ENCODE measurements at regions not wholly inside any gene's neighbourhood (a gene's known extent, or its start where the extent isn't known, plus 50 kb on each side); places are given as distances from the start of the nearest gene placed in this dataset.
A peak's percentile ranks its signal among the peaks of the same experiment; 100 is the strongest.

GRCh38 chr15:94099574-94099960 lies 131.8 kb upstream of the MCTP2 start:
- no peak for DNase-seq

GRCh38 chr15:94098921-94099573 lies 132.3 kb upstream of the MCTP2 start:
- no peak for DNase-seq

- DNase-seq = no peak
Measured at GRCh38 chr15:94097552-94097951, 133.8 kb upstream of the MCTP2 start.

GRCh38 chr15:94094310-94094709 lies 137.1 kb upstream of the MCTP2 start:
- no peak for DNase-seq

GRCh38 chr15:94086341-94086740 lies 145.0 kb upstream of the MCTP2 start:
- DNase-seq = no peak

GRCh38 chr15:94083467-94084052 lies 147.8 kb upstream of the MCTP2 start:
- DNase-seq = no peak

GRCh38 chr15:94081829-94082228 lies 149.5 kb upstream of the MCTP2 start:
- no peak for DNase-seq

- no peak for DNase-seq
Measured at GRCh38 chr15:94080989-94081605, 150.3 kb upstream of the MCTP2 start.

GRCh38 chr15:94080416-94080815 lies 150.9 kb upstream of the MCTP2 start:
- DNase-seq = no peak

GRCh38 chr15:94079968-94080367 lies 151.4 kb upstream of the MCTP2 start:
- DNase-seq = no peak

- DNase-seq = no peak
Measured at GRCh38 chr15:94079459-94079858, 151.9 kb upstream of the MCTP2 start.

- DNase-seq = no peak
Measured at GRCh38 chr15:94077938-94078337, 153.4 kb upstream of the MCTP2 start.

- peak; percentile 82 for DNase-seq
Measured at GRCh38 chr15:94075349-94075748, 156.0 kb upstream of the MCTP2 start.

GRCh38 chr15:94070356-94071295 lies 160.7 kb upstream of the MCTP2 start:
- peak; percentile 31 for DNase-seq

GRCh38 chr15:94069844-94070243 lies 161.5 kb upstream of the MCTP2 start:
- no peak for DNase-seq

GRCh38 chr15:94066811-94067210 lies 164.6 kb upstream of the MCTP2 start:
- DNase-seq = no peak

- DNase-seq = no peak
Measured at GRCh38 chr15:94066046-94066445, 165.3 kb upstream of the MCTP2 start.

GRCh38 chr15:94064676-94065313 lies 166.6 kb upstream of the MCTP2 start:
- DNase-seq = no peak

- no peak for DNase-seq
Measured at GRCh38 chr15:94061041-94061440, 170.3 kb upstream of the MCTP2 start.

GRCh38 chr15:94059013-94059587 lies 172.3 kb upstream of the MCTP2 start:
- no peak for DNase-seq

- no peak for DNase-seq
Measured at GRCh38 chr15:94057305-94057704, 174.1 kb upstream of the MCTP2 start.

- no peak for DNase-seq
Measured at GRCh38 chr15:94056314-94056713, 175.0 kb upstream of the MCTP2 start.

Data from hindlimb muscle (tissue), 1 donor.